ENCODE measurements at regions not wholly inside any gene's neighbourhood (a gene's known extent, or its start where the extent isn't known, plus 50 kb on each side); places are given as distances from the start of the nearest gene placed in this dataset.

- no peak overlapping the region for H3K4me3 Mint-ChIP-seq
- H3K9me3 Mint-ChIP-seq = peaks cover 2% of the 10 kb centered on the region
- intact Hi-C loops (cut with micrococcal nuclease) = no loop called here
- H3K4me1 Mint-ChIP-seq (ENCODE audit: low read depth) = no peaks in the 10 kb centered on the region
- H3K27me3 Mint-ChIP-seq = peaks cover 13% of the 10 kb centered on the region
- ATAC-seq (no peak), DNase-seq (no peak)
- no peak for TF ChIP-seq CTCF (IDR thresholded peaks at IDR 0.05)
- CTCF ChIA-PET = no interaction called here
- H3K36me3 Mint-ChIP-seq (ENCODE audit: low read depth) = no peaks in the 10 kb centered on the region
- no peak overlapping the region for H3K27ac Mint-ChIP-seq
- POLR2A ChIA-PET = no interaction called here
These were observed 292.5 kb downstream of the ATP23 start for GRCh38 chr12:58233886-58234285.

GRCh38 chr12:58238411-58238810, 297.0 kb downstream of the ATP23 start:
- intact Hi-C loops (cut with micrococcal nuclease) = no loop called here
- no peak for TF ChIP-seq CTCF (IDR thresholded peaks at IDR 0.05)
- H3K36me3 Mint-ChIP-seq (ENCODE audit: low read depth) = no peaks in the 10 kb centered on the region
- no peak for DNase-seq
- no peak overlapping the region for H3K4me3 Mint-ChIP-seq
- no peak overlapping the region for H3K27ac Mint-ChIP-seq
- no peak for ATAC-seq
- ChIA-PET POLR2A (no interaction called here), CTCF (no interaction called here)
- H3K4me1 Mint-ChIP-seq (ENCODE audit: low read depth) = no peaks in the 10 kb centered on the region
- peaks cover 13% of the 10 kb centered on the region for H3K27me3 Mint-ChIP-seq
- no peaks in the 10 kb centered on the region for H3K9me3 Mint-ChIP-seq

GRCh38 chr12:58241099-58241498, 299.7 kb downstream of the ATP23 start:
- H3K9me3 Mint-ChIP-seq = no peaks in the 10 kb centered on the region
- no peak for TF ChIP-seq CTCF (IDR thresholded peaks at IDR 0.05)
- POLR2A ChIA-PET = no interaction called here
- intact Hi-C loops (cut with micrococcal nuclease) = no loop called here
- DNase-seq (no peak), ATAC-seq (no peak)
- no peak overlapping the region for H3K4me3 Mint-ChIP-seq
- CTCF ChIA-PET = no interaction called here
- no peaks in the 10 kb centered on the region for H3K36me3 Mint-ChIP-seq (ENCODE audit: low read depth)
- H3K27me3 Mint-ChIP-seq = peaks cover 13% of the 10 kb centered on the region
- H3K4me1 Mint-ChIP-seq (ENCODE audit: low read depth) = no peaks in the 10 kb centered on the region
- H3K27ac Mint-ChIP-seq = no peak overlapping the region

- ATAC-seq = no peak
- Mint-ChIP-seq H3K4me1 (ENCODE audit: low read depth) (no peaks in the 10 kb centered on the region), H3K36me3 (ENCODE audit: low read depth) (no peaks in the 10 kb centered on the region), H3K27ac (no peak overlapping the region), H3K27me3 (peaks cover 4% of the 10 kb centered on the region), H3K9me3 (no peaks in the 10 kb centered on the region), H3K4me3 (no peak overlapping the region)
- ChIA-PET CTCF (no interaction called here), POLR2A (no interaction called here)
- no peak for DNase-seq
- intact Hi-C loops (cut with micrococcal nuclease) = no loop called here
- no peak for TF ChIP-seq CTCF (IDR thresholded peaks at IDR 0.05)
These were observed 301.6 kb downstream of the ATP23 start for GRCh38 chr12:58242796-58243630.

GRCh38 chr12:58247633-58248032, 306.3 kb downstream of the ATP23 start:
- ChIA-PET CTCF (interaction anchor here (0.6 to 1.3 kb wide), 2 partner anchors 32 to 71 kb away, joined by 3 read pairs; no protein-coding TSS in a partner anchor), POLR2A (no interaction called here)
- no peak for TF ChIP-seq CTCF (IDR thresholded peaks at IDR 0.05)
- Mint-ChIP-seq H3K4me1 (ENCODE audit: low read depth) (no peaks in the 10 kb centered on the region), H3K27ac (no peak overlapping the region), H3K36me3 (ENCODE audit: low read depth) (no peaks in the 10 kb centered on the region), H3K4me3 (no peak overlapping the region), H3K27me3 (peaks cover 3% of the 10 kb centered on the region), H3K9me3 (no peaks in the 10 kb centered on the region)
- ATAC-seq (no peak), DNase-seq (no peak)
- intact Hi-C loops (cut with micrococcal nuclease) = no loop called here
